HG03095 (cell line): ENCODE measurements at regions not wholly inside any gene's neighbourhood (a gene's known extent, or its start where the extent isn't known, plus 50 kb on each side); places are given as distances from the start of the nearest gene placed in this dataset.
"Not testable (repeated sequence)": the region's sequence is repeated elsewhere in the genome, so short reads cannot be mapped to it uniquely, and the experiment has no call there.

Experiments used
- ATAC-seq: cut with Tn5 transposase; IDR thresholded peaks from one replicate; pipeline ENCODE4 v1.9.1; 2021; ENCODE audit warnings: moderate library complexity; ENCODE audit not compliant: unreplicated experiment

DNA sequence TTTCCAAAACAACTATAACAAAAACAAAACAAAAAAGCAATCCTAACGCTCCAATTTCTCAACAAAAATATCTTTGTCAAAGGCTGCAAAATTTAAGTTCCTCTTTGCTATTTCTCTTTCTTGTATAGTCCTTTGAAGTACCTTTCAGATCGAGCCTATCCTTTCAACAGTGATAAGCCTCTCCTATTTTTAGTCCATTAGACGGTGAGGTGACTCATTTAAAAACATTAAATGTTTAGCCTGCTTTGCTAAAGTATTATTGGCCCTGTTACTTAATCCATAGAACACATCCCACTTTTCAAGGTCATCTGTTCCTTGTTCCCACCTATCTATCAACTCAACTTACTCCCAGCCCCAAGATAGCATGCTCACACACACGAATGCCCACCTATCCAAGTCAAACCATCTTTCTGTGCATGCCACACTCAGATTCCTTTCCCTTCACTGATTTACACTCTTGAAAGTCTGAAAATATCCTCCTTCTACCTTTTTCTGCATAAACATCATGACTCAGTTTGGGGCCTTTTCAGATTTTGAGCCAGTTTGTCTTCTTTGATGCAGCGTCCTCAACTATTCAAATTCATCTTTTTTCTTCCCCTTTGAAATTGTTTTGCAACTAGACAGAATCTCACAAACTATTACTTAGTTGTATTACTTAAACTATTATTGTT is 224.9 kb upstream of the TMEM229A start:
- peak; percentile 73 for ATAC-seq

DNA sequence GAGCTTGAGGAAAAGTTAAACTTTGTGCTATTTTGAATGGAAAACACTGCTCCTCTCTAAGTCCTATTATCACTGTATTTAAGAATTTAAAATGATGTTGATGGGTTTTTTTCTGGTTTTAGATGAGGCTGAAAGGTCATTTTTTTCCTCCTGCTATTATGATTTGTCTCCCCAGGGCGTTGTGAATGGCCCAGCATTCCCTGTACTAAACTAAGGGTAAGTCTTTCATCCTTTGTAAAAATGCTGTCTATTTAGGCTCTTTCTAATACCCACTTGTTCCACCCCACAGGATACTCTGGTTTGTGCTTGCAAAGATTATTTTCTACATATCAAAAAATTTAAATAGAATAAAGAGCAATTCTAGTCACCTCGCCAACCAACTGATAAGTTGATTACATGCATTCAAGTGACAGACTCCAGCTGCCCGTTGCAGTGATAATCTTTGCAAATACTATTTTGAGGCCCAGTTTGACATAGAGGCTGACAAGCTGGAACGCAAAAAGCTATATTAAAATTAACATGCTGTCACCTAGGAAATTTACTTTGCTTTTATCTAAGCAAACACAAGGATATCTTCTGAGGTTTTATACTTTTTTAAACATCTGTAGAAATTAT is 222.3 kb upstream of the TMEM229A start:
- ATAC-seq = no peak

DNA sequence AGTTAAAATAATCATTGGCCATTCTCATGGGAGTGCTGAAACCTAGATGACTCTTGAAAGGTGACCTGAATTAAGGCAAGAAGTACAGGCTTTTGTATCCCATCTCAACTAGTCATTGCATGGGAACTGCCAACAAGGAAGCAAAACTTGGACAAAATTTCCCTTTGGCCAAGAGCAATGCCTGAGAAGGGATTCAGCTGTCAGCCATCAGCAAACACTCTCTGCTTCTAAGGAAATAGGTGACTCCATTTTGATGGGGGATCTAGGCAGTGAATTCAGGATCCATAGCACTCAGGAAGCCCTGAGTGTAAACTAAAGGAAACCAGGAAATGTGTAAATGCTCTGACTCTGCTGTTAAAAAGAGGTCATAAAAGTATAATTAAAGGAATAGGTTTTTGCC is 221.5 kb upstream of the TMEM229A start:
- ATAC-seq = no peak

DNA sequence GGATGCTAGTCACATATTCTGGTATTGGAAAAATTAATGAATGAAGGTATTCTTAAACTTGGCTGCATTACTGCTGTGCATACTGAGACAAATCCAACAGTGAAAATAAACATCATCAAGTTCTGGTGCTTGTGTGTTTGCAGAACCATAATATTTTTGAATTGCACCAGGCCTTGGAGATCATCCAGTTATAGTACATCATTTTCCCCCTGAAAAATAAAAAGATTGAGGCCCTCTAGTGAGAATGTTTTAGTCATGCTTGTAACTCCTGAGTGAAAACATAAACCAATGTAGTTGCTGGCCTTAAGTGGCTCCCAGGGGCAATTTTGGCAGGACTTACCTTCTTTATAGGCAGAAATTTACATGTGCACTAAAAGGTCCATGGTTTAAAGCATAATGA is 218.8 kb upstream of the TMEM229A start:
- no peak for ATAC-seq

DNA sequence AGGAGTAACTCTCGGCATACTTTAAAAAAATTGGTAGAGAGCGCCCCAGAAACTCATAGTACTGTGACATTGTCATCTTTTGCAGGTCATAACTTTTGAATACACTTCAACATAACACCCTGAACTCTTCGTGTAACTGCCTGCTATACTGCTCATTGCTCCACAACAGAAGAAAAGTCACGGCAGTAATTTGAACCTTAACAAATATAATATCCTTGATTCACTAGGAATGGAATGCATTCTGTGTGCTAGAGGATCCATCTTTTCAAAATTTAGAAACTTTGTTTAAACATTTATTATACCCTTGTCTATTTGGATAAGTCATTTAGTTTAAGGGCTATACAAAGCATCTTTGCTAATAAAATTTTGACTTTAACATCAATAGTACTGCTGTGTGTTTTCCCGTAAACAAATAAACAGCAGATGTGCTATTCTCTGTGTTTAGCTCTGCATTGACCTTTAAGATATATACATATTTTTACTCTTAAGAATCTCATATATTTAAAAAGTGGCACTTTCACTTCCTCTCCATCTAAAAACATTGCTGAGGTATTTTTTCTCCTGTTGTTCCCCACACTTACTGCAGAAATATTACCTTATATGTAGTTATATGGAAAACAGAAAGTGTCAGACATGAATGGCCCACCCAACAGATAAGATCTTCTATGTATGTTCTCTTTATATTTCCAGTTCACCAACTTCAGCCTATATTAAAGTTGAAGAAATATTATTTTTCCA is 217.6 kb upstream of the TMEM229A start:
- ATAC-seq = no peak

DNA sequence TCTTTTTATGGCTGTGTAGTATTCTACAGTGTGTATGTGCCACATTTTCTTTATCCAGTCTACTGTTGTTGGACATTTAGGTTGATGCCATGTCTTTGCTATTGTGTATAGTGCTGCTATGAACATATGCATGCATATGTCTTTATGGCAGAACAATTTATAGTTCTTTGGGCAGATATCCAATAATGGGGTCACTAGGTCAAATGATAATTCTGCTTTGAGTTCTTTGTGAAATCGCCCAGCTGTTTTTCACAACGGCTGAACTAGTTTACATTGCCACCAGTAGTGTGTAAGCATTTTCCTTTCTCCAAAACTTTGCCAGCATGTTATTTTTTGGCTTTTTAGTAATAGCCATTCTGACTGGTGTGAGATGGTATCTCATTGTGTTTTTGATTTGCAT is 214.8 kb upstream of the TMEM229A start:
- ATAC-seq = no peak

DNA sequence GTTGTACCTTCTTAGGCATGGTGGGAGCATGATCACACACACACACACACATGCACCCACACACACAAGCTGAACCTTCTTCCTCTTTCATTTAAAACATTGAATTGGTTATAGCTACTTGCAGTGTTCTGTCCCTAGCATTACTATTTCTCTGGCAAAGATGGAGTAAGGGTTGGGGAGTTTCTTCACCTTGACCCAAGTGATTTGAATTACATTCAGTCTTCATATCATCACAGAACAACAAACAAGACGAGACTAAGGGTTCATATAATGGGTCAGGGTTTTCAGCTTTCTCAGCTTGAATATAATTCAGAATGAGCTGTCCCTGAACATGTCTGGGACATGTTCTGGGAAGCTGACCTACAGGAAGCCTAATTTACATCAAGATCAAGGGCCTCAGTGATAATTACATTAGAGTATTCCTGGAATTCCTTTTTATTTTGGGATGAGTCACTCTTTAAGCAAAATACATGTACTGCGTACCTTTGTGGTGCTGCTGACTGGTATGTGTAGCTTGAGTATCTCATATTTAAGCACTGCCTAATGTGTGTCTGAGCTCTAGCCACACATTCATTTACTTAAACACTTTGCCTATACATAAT is 213.5 kb upstream of the TMEM229A start:
- no peak for ATAC-seq

DNA sequence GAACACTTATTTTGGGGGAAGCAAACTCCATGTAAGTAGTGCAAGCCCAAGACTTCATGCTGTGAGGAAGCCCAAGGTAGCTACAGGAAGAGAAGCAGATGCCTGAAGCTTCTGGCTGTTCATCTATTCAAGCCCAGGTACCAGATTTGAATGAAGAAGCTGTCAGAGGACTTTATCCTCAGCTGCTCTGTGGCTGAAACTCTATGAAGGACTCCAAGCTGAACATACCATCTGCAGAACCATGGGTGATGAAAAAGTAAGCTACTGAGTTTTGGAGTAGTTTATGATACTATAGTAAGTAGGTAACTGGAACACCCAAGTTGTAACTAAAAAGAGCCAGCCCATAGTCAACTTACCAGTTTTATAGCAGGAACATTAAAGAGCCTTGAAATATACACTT is 211.6 kb upstream of the TMEM229A start:
- ATAC-seq = not testable (repeated sequence)

DNA sequence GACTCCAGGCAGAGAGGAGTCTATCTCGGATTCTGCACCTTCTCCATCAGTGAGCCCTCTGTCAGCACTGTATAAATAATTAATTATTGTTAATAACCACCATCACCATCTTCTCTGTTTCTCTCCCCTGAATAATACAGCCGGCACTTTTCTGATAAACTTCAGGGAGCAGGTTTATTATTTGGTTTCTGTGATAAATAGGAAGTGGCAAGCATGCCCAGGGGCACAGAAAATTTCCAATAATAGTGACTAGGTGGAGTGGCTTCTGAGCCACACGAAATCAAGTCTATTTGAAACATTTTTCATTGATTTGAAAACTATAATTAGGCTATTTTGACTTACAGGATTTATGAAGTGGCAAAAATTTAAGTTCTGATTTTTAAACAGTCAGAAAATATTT is 186.8 kb upstream of the TMEM229A start:
- ATAC-seq = no peak

DNA sequence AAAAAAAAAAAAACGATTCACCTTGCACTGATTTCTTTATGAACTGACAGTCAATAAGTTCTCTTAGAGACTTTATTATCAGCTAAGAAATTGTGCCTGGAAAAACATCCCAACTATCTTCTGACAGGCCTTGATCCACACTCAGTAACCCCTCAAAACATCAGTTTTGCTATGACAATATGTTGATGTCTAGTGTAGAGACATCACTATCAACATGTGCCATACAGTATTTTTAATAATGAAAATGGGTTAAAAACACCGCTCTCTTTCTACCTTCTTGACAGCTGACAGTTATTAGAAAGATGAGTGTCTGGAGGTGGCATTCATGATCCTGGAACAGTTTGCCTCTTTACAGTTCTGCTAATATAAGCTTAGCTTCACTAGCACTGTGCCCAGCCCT is 175.8 kb upstream of the TMEM229A start:
- ATAC-seq = no peak

DNA sequence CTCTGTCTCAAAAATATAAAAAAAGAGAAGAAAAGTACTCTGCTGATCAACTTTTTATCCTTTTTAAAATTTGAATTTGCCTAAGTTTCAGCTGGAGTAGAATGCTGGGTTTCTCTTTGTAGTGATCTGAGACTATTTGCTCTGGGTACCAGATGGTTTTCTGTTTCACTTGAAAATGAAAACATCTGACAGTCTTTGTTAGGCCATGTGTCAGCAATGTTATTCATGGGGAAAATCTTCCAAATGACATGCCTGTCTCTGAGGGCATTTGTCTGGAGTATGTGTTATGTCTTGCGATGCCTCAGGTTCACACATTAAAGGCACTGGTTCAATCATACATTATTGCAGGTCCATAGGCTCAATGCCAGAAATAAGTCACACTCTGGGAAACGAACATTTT is 175.3 kb upstream of the TMEM229A start:
- ATAC-seq = no peak

DNA sequence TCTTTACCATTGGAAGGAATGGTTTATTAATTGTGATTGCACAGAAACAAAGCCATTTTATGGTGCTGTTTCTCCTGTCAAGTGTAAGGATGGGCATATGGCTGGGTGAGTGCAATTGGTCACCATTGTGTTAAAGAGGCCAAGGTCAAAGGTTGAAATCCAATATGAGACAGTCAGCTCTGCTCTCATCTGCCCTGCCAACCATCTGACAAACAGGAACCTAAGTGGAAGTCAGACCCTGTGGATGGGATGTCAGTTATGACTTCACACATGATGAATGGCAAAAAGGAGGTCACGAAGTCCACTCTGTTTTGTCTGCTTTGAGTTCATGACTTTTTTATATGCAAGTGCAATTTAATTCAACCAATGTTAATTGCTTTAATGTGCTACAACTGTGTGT is 172.7 kb upstream of the TMEM229A start:
- ATAC-seq = no peak

DNA sequence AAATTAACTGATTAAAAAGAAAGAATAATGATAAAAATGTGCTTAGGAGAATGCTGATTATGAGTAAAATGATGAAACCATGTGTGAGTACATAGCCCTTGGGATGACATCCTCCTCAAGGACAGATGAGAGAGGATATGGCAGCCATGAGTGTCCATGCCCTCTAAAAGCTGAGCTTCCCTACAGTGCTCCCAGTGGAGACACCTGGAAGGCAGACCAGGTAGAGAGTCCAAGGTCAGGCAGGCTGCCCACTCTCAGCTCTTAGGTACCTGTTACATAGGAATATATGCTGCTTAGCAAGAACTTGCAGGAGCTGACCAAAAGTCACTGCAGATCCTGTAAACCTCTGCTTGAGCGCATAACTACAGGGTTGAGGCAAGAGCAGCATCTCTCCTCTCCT is 169.7 kb upstream of the TMEM229A start:
- ATAC-seq = no peak

DNA sequence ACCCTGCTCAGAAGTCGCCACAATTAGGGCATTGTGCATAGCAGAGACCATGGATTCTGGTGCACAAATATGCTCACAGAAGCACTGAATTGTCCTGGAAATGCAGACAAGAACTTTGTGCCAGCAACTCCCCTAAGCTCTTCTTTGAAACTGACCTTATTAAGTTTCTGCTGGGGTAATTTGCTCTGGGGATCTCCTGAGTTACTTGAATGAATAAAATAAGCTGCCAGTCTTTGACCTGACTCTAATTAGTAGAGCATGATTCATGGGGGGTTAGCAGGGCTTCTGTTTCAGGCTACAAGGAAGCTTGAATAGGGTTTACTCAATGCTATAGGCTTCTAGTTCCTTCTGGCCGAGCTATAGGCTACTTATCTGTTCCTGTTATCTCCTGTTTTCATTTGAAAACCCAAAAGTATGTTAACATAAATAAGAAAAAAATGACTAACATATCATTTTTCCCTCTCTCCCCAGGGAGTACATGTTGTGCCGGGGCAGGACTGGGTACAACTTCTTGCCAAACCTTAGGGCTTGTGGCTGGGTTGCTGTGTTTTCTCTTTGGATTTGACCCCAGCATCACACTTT is 169.0 kb upstream of the TMEM229A start:
- no peak for ATAC-seq

DNA sequence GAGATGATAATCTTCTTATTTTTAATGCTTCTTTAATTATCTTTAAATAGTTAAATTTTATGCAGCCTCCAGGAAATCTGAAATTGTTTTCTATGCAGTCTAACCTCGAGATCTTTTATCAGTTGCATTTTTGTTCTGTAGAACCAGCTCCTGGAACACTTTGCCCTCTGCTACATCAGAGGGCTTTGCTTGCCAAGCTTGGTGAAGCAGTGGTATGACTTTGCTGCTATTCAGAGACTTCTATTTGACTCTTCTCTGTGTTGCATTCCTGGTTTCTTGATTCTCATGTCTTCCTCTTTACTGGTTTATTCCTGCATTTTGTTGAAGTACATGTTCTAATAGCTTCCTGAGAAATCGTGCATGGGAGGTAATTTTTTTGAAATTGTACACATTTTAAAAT is 163.7 kb upstream of the TMEM229A start:
- ATAC-seq = no peak

DNA sequence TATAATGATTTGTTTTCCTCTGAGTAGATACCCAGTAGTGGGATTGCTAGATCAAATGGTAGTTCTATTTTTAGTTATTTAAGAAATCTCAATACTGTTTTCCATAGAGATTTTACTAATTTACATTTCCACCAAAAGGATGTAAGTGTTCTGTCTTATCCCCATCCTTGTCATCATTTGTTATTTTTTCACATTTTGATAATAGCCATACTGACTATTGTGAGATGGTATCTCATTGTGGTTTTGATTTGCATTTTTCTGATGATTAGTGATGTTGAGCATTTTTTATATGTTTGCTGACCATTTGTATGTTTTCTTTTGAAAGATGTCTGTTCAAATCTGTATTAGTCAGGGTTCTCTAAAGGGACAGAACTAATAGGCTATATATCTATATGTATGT is 160.0 kb upstream of the TMEM229A start:
- ATAC-seq = no peak

DNA sequence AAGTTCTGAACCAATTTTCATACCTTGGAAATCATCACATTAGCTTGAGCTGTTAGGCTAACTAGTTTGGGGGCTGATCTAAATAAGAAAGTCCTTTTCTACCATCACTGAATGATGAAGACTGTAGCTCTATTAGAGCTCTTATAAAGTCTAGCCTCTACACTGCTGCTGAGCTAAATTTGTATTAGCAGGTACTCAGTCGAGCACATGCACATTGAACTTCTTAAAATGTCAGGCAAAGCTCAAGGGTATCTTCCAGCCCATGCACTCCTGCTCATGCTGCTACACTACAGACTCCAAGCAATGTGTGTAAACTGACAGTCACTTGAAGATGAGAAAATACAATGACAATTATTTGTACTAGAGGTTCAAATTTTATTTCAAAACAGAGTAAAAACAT is 158.8 kb upstream of the TMEM229A start:
- ATAC-seq = no peak

DNA sequence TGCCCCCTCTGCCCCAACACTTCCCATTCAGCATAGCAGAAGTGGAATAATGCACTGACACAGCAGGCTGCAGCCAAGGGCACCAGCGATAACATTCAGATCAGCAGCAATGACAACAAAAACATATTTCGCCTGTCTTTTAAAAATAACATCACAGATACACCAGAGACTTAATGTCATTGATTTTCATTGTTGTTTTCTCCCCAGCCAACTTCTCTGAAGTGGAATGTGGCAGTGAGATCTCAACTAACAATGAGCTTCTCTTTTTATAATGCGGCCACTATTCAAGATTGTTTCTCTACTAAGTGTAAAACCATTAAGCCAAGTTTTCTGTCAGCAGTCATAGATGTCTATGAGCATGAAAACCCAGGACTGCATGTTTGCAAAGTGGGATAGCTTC is 158.2 kb upstream of the TMEM229A start:
- no peak for ATAC-seq

DNA sequence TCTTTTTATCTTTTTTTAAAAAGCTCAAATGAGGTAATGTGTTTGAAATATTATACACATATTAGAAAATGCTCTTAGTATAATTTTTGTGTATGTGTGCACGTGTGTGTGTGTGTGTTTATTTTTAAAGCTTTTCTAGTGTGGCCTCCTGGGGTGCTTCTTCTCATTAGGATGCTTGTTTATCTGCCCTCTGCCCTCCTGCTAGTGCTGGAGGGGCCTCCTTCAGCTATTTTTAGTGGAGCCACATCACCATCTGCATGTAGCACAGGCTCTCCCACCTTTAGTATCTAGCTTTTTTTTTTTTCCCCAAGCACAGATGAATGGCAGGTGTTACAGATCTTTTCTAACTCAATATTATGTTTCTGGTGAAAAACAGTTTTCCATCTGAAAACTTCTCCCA is 155.7 kb upstream of the TMEM229A start:
- ATAC-seq = no peak

DNA sequence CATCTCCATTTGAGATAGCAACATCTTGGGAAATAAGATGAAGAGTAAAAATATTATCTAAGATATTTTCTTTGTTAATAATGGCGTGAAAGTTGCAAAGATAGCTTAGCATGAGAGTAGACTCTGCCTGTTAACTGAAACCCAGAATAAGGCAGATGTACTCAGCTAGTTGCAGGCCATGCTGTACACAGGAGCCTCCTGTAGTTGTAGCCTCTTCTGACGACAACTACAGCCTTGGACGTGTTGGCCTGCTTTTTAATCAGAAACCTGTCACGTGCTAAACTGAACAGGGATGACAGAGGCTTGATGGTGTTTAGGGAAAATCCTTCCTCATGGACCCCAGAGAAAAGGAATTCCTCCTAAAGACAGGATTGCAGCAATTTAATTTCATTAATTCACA is 155.1 kb upstream of the TMEM229A start:
- no peak for ATAC-seq

DNA sequence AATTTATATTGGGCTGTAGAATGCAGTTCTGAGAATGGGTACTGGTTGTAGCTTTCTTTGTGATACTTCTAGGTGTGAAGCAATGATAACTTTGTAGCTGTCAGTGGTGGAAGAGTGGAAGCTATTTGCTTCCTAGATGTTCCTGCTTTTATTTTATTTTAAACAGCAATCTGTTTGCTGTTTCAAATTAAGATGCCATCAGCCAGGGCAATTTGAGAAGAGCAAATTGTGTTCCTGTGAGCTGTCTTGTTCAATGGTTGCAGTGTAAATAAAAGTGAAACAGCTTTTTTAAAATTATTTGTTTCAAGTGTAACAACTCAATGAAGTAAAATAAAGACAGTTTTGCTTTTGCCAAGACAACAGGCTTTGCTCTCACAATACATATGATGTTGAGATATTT is 150.8 kb upstream of the TMEM229A start:
- no peak for ATAC-seq

DNA sequence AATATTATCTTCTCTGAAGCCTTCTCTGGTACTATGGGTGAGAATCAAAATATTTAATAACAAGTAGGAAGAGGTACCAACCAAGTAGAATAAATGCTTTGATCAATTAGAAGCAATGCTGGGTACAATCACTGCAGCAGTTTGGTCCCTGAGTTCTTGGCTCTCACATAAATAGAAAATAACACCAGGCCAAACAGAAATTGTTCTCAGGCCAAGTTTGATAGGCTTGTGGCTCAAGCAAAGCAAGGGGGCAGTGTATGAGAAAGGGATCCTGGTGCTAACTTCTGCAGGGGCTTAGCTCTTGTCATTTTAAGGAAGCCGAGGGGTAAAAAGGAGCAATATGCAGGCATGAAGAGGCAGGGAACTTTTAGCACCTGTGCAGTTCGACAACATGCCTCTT is 146.8 kb upstream of the TMEM229A start:
- no peak for ATAC-seq
